Heart right ventricle (tissue), 16 donors: ENCODE measurements at regions not wholly inside any gene's neighbourhood (a gene's known extent, or its start where the extent isn't known, plus 50 kb on each side); places are given as distances from the start of the nearest gene placed in this dataset.
"Not testable (repeated sequence)": the region's sequence is repeated elsewhere in the genome, so short reads cannot be mapped to it uniquely, and the experiment has no call there.

Experiments
- ATAC-seq, 8 donors: fragments of 200-7000 bp; cut with Tn5 transposase; one replicate each; pipeline ENCODE4 v1.9.1; 2020; ENCODE audit warnings: mild to moderate bottlenecking in 8 of 8, moderate library complexity in 8 of 8, moderate number of reproducible peaks in 1 of 8
- DNase-seq, 2 donors: peaks; one replicate each; pipeline ENCODE4 v3.0.0-alpha.2; 2020
- H3K27ac ChIP-seq, 10 donors: fragments of 200-600 bp; sonication (generic) in 2 of 10; one replicate each; pipeline versions ENCODE4 v1.5.0 to v1.8.0; 2020 to 2022; ENCODE audit warnings: mild to moderate bottlenecking in 3 of 10
- H3K27me3 ChIP-seq, 7 donors: fragments of 200-600 bp; one replicate each; pipeline ENCODE4 v1.8.0; 2021 to 2022; ENCODE audit warnings: mild to moderate bottlenecking in 2 of 7
- H3K36me3 ChIP-seq, 9 donors: fragments of 200-600 bp; sonication (generic) in 1 of 9; one replicate each; pipeline versions ENCODE4 v1.5.0 to v1.8.0; 2020 to 2022; ENCODE audit warnings: mild to moderate bottlenecking in 2 of 9
- H3K4me1 ChIP-seq, 9 donors: fragments of 200-600 bp; sonication (generic) in 1 of 9; one replicate each; pipeline versions ENCODE4 v1.5.0 to v1.8.0; 2020 to 2022; ENCODE audit warnings: mild to moderate bottlenecking in 4 of 9
- H3K4me3 ChIP-seq, 10 donors: fragments of 200-600 bp; sonication (generic) in 2 of 10; one replicate each; pipeline versions ENCODE4 v1.5.0 to v1.8.0; 2020 to 2022; ENCODE audit warnings: mild to moderate bottlenecking in 7 of 10, moderate library complexity in 2 of 10
- H3K9me3 ChIP-seq, 11 donors: fragments of 200-600 bp in 10 of 11; sonication (generic) in 2 of 11; one replicate each; pipeline versions ENCODE4 v1.5.0 to v1.8.0; 2013 to 2022; ENCODE audit warnings: mild to moderate bottlenecking in 2 of 11, control low read depth in 1 of 11, moderate library complexity in 1 of 11
- WGBS, 2 donors: extraction: QIAGEN DNeasy Blood & Tissue Kit; methylation state at CpG; one replicate each; pipeline ENCODE4 v1.1.7; 2013; ENCODE audit warnings: inconsistent platforms in 1 of 2; 5-methylcytosine and 5-hydroxymethylcytosine counted together
- intact Hi-C, 10 donors: fragments of 100-400 bp; cut with DNase I; formaldehyde crosslinking; loops; one replicate each; pipeline versions ENCODE4 v1.11.1 to v1.14.2; 2022
- TF ChIP-seq, protein P1 (sequence below), 9 donors: fragments of 200-600 bp; sonication (generic) in 2 of 9; IDR thresholded peaks; one replicate each; pipeline versions ENCODE4 v1.5.0 to v1.8.0; 2021 to 2022; ENCODE audit warnings: antibody characterized with exemption in 9 of 9, mild to moderate bottlenecking in 5 of 9, moderate library complexity in 1 of 9
- donor health status: Arrhythmogenic right ventricular cardiomyopathy.
- donor health status: ischemic (EF 13 %, LVEDD 7.1; RV severe dilation, severe dysfunction).
- donor health status: healthy with polysubstance abuse.
- donor health status: DM: no; HTN: yes; CAD: no.
- donor health status: DM: no; HTN: no; CAD: no.
- donor health status: ischemic (EF 25% LVEDD 6.9; RV normal size, moderate dysfunction).
- donor health status: ischemic (EF 25% LVEDD 5.7; RV mildly dilated, moderate dysfunction).
- donor health status: healthy.
- donor health status: DM: yes; HTN: yes; CAD: no.
- donor health status: Ischemic cardiomyopathy.
- donor health status: ischemic (EF 35%, LVEDD 5.7; RV mildly dilated, moderate dysfunction).
- donor health status: nonischemic (EF 11% LVEDD 7.7; RV severe dilation, severe dysfunction).
- donor health status: DM: yes; HTN: yes; CAD: no.
- donor health status: PGD.
- donor health status: ischemic (EF 29% LVEDD 5.4; RV normal size, mild dysfunction).
- donor health status: nonischemic (EF 23%, LVEDD 6.1; RV moderate dilation, normal function).

DNA sequence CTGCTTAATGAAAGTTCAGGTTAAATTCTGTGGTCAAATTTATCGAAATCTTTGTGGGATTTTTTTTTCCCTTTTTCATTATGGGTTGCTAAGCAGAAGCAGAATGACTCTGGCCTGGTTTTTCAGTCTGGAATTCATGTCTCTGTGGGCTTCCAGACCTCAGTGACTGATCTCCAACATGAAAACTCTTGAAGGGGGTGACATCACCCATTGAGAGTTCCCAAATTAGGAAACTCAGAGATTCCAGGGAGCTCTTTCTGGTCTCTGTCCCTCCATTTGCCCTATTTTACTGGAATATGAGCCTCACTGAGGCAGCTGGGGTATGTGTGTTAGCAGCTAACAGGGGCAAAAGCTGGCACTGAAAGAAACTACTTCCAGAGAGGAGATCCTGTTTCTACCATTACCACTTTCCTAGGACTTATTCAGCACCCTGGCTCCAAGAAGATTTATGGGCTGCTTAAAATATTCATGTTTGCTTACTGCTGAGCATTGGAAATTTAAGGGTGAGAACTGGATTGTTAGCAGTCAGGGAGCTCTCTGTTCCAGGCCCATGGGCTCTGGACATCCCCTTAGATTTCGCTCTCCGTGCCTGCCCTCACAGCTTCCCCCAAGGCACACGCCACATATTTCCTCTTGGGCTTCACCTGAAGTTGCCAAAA, 203.4 kb upstream of the SPAG17 start:
- H3K9me3 ChIP-seq, result no peaks in the 10 kb centered on the region
- DNase-seq (no peak), ATAC-seq (no peak)
- H3K4me1 ChIP-seq, result no peaks in the 10 kb centered on the region
- H3K27ac ChIP-seq, result no peak overlapping the region
- WGBS, 2 donors, result 82 to 90% methylated on average over 4 of the region's 4 CpGs
- intact Hi-C loops, result no loop called here
- TF ChIP-seq, protein P1, sequence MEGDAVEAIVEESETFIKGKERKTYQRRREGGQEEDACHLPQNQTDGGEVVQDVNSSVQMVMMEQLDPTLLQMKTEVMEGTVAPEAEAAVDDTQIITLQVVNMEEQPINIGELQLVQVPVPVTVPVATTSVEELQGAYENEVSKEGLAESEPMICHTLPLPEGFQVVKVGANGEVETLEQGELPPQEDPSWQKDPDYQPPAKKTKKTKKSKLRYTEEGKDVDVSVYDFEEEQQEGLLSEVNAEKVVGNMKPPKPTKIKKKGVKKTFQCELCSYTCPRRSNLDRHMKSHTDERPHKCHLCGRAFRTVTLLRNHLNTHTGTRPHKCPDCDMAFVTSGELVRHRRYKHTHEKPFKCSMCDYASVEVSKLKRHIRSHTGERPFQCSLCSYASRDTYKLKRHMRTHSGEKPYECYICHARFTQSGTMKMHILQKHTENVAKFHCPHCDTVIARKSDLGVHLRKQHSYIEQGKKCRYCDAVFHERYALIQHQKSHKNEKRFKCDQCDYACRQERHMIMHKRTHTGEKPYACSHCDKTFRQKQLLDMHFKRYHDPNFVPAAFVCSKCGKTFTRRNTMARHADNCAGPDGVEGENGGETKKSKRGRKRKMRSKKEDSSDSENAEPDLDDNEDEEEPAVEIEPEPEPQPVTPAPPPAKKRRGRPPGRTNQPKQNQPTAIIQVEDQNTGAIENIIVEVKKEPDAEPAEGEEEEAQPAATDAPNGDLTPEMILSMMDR (IDR thresholded peaks at IDR 0.05), result no peak
- H3K27me3 ChIP-seq, result no peaks in the 10 kb centered on the region
- H3K36me3 ChIP-seq, result no peaks in the 10 kb centered on the region
- no peak overlapping the region for H3K4me3 ChIP-seq

DNA sequence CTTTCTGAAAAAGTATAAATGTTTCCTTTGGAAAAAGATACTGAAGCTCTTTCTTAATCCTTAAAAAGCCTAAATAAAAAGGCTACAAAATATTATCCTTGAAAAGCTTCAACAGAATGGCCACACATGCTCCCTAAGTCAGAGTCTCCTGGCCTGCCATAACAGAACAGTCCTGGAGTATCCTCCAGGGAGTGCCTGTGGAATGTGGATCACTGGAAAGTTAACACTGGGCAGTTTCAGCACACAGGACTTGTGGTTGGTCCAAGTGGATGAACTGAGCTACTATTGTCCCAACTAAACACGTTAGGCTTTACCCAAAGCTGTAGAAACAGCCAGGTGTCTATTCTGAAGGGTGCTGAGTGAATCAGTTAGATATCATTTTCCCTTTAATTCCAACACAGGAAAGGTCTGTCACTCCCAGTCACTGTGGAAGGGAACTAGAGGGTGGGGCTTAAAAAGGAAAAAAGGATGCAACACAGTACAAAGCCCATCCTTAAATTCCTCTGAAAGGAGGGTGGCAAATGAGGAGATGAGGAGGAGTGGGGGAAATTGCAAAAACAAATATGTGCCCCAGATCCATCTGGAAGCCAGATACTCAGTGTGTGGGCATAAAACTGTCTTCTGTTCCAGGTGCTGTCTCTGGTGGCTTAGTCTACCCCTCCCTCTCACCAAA, 196.3 kb upstream of the SPAG17 start:
- TF ChIP-seq, protein P1 (IDR thresholded peaks at IDR 0.05), result no peak
- no peaks in the 10 kb centered on the region for H3K27me3 ChIP-seq
- intact Hi-C loops, result no loop called here
- H3K9me3 ChIP-seq, result peaks cover 0 to 18% (median 0%) of the 10 kb centered on the region in 11 donors
- no peak overlapping the region for H3K4me3 ChIP-seq
- DNase-seq (no peak), ATAC-seq (no peak)
- no peaks in the 10 kb centered on the region for H3K4me1 ChIP-seq
- no peak overlapping the region for H3K27ac ChIP-seq
- WGBS, 2 donors, result 46 to 49% methylated on average over 1 of the region's 1 CpG
- no peaks in the 10 kb centered on the region for H3K36me3 ChIP-seq

DNA sequence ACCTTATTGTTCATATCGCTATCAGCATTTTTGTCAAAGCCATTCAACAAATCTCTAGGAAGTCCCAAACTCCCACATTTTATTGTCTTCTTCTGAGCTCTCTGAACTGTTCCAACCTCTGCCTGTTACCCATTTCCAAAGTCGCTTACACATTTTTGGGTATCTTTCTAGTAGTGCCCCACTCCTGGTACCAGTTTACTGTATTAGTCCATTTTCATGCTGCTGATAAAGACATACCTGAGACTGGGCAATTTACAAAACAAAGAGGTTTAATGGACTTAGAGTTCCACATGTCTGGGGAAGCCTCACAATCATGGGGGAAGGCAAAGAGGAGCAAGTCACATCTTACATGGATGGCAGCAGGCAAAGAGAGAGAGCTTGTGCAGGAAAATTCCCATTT, 192.2 kb upstream of the SPAG17 start:
- H3K4me1 ChIP-seq, H3K36me3 ChIP-seq, DNase-seq, H3K27ac ChIP-seq, ATAC-seq, H3K27me3 ChIP-seq, intact Hi-C loops, H3K4me3 ChIP-seq: not testable (repeated sequence)
- H3K9me3 ChIP-seq, result peaks cover 0 to 52% (median 3%) of the 10 kb centered on the region in 11 donors
- 91 to 95% methylated on average over 2 of the region's 2 CpGs for WGBS, 2 donors

DNA sequence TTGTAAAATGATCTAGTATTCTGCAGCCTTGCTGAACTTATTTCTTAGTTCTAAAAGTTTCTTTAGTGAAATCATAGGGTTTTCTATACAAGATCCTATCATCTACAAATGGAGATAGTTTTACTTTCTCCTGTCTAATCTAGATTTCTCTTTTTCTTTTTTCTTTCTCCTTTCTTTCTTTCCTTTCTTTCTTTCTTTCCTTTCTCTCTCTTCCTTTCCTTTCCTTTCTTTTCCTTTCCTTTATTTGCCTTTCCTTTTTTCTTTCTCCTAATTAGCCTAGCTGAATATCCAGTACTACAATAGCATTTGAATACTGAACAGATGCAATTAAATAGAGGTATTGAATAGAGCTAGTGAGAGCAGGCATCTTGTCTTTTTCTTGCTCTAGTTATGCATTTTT, 186.6 kb upstream of the SPAG17 start:
- intact Hi-C loops, result no loop called here
- H3K36me3 ChIP-seq, result no peaks in the 10 kb centered on the region
- H3K4me3 ChIP-seq, result no peak overlapping the region
- no peaks in the 10 kb centered on the region for H3K27me3 ChIP-seq
- H3K27ac ChIP-seq, result no peak overlapping the region
- ATAC-seq (no peak), DNase-seq (no peak)
- peaks cover 0 to 89% (median 15%) of the 10 kb centered on the region in 11 donors for H3K9me3 ChIP-seq
- H3K4me1 ChIP-seq, result no peaks in the 10 kb centered on the region
- TF ChIP-seq, protein P1 (IDR thresholded peaks at IDR 0.05), result no peak

GRCh38 chr1:118370861-118371260, 185.8 kb upstream of the SPAG17 start:
- intact Hi-C loops, result no loop called here
- H3K4me1 ChIP-seq, result no peaks in the 10 kb centered on the region
- no peak for ATAC-seq
- no peak for DNase-seq
- H3K36me3 ChIP-seq, result no peaks in the 10 kb centered on the region
- no peak overlapping the region for H3K27ac ChIP-seq
- TF ChIP-seq, protein P1 (IDR thresholded peaks at IDR 0.05), result no peak
- H3K9me3 ChIP-seq, result peaks cover 0 to 93% (median 16%) of the 10 kb centered on the region in 11 donors
- H3K27me3 ChIP-seq, result no peaks in the 10 kb centered on the region
- no peak overlapping the region for H3K4me3 ChIP-seq
